Stimulated activated CD4-positive, alpha-beta T cell treated with anti-CD3 and anti-CD28 coated beads, Interleukin-15, amount 100 ng/mL, for 1 hour (primary cell): ENCODE measurements at regions not wholly inside any gene's neighbourhood (a gene's known extent, or its start where the extent isn't known, plus 50 kb on each side); places are given as distances from the start of the nearest gene placed in this dataset.
"Not testable (repeated sequence)": the region's sequence is repeated elsewhere in the genome, so short reads cannot be mapped to it uniquely, and the experiment has no call there.

Source experiments
- DNase-seq, 2 donors: peaks; one replicate each; pipeline ENCODE4 v3.0.0-alpha.2; 2020; ENCODE audit warnings: low read depth in 1 of 2, low spot score in 1 of 2

DNA sequence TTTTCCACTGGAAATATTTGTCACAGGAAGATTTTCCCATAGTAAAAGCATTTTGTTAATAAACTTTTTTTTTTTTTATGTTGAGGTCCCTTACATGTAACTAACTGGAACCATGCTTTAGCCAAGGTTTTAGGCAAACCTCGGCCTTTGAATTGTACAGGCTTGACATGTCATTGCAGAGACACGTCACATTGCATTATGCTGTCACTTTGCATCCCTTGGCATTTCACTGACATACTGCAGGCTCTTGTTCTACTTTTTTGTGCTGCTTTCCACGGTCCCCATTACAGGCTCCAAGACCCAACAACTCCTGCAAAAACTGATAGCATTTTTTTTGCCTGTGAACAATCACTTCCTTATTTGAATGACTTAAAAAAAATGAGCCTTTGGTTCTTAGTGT lies 724.3 kb downstream of the TTLL7 start:
- DNase-seq, result not testable (repeated sequence)

DNA sequence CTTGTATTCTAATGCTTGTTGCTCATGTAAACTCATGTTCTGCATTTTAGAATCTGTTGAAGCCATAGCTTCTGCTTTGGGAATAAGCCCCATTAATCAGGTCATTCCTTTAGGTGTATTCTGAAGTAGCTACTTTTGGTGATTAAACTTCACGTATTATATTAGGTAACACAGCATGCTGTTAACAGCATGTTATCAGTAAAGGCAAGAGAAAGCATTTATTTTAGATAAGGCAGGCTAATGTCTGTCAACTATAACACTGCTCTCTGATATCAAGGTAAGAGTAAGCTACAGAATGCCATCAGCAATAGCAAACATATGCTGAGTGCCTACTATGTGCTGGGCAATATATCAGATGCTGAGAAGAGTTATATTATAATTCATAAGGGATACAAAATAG lies 726.4 kb downstream of the TTLL7 start:
- not testable (repeated sequence) for DNase-seq

DNA sequence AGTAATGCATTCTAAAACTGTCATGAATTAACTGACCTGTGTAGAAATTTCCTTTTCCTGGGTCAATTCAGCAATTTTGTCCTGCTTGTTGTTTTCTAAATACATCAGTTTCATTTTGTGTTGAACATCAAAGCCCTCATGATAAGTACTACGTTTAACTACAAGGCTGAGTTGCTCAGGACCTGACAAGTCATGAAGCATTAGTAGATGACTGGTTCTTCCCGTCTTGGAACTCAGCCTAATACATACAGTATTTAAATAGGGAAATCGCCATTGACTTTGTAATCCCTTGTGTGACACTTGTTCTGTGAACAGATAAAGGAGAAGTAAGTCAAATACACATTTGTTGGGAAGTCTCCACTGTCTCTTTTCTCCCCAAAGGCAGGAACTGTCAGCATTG lies 727.1 kb downstream of the TTLL7 start:
- not testable (repeated sequence) for DNase-seq

DNA sequence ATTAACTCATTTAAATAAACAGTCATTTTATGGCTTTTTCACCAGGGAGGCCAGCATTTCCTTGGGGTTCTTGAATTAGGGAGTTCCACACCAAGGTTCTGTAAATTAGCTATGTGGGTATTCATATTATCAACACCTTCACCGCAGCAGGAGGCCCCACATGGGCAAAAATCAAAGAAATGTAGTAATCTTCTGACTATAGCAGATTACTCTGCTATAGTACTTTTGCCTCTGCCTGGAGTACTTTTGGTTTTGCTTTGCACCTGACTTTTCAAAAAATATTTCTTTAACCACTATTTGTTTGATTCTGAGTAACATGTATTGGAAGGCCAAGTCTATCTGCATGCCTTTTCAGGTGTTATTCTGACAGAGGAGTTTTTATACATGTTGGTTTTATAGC lies 728.1 kb downstream of the TTLL7 start:
- not testable (repeated sequence) for DNase-seq

DNA sequence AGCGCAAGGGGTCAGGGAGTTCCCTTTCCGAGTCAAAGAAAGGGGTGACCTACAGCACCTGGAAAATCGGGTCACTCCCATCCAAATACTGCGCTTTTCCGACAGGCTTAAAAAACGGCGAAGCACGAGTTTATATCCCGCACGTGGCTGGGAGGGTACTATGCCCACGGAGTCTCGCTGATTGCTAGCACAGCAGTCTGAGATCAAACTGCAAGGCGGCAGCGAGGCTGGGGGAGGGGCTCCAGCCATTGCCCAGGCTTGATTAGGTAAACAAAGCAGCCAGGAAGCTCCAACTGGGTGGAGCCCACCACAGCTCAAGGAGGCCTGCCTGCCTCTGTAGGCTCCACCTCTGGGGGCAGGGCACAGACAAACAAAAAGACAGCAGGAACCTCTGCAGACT lies 735.1 kb downstream of the TTLL7 start:
- not testable (repeated sequence) for DNase-seq

DNA sequence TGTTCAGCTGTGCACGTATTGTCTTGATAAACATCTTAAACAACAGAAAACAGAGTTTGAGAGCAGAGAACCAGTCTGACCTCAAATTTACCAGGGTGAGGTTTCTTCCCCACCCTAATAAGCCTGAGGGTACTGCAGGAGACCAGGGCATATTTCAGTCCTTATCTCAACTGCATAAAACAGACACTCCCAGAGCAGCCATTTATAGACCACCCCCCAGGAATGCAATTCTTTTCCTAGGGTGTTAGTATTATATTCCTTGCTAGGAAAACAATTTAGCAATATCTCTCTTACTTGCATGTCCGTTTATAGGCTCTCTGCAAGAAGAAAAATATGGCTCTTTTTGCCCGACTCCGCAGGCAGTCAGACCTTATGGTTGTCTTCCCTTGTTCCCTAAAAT lies 747.2 kb downstream of the TTLL7 start:
- not testable (repeated sequence) for DNase-seq

DNA sequence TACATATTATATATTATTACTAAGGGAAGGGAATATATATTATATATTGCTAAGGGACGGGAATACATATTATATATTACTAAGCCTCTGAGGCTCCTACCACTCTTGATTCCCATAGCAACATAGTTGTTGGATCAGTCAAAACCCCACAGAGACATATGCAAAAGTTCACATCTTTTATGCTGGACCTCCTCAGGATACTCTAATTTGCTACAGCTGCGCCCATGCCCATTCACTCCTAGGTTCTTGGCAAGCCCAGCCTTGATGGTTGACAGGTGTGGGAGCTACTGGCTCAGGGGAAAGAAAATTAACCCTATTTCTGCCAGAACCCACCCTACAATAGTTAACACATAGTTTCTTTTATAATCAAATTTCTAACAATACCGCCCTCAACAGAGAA lies 752.2 kb downstream of the TTLL7 start:
- not testable (repeated sequence) for DNase-seq

DNA sequence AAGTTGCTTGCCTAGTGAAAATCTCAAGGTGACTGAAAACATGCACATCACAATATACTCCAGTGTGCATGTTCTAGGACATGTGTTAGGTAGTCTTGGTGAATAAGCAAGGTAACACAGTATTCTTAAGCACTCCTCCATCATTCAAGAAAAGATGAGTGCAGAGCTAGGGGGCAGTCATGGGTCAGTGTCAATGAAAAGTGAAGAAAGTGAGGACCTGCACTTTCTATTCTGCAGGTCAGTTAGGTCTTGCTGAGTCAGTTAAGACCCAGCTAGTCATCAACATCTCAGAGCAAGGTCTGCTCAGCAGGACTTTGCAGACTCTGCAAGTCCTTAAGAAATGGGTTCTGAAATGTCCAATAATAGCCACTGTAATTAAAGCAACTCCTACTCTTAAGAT lies 754.1 kb downstream of the TTLL7 start:
- DNase-seq, result not testable (repeated sequence)

DNA sequence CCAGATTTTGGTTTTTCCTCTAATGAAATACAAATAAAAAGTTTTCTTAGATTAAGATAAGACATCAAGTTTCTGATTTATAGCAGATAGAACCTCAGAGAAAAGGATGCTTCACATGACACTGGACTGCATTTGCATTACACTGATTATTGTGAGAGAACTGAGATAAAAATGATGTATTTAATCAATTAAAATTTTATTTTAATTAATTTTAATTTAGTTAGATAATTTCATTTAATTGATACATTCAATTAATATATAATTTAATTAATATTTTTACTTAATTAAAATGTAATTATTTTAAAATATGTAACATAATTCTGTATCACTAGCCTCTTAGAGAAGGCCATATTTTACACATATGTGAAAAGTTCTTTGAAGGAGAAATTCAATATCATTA lies 759.4 kb downstream of the TTLL7 start:
- DNase-seq, result not testable (repeated sequence)

DNA sequence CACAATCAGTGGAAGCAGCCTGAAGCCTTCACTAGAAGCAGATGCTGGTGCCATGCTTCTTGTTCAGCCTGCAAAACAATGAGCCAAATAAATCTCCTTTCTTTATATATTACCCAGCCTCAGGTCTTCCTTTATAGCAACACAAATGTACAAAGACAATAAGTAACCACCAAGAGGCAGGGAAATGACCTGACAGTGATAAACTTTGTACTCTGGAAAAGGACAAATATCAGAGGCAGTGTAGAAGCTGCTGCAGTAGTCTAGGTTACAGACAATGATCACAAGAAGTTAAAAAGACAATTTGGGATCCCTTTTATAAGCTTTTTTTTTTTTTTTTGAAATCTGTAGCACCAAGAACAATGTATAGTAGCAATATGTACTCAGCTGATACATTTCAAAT lies 760.3 kb downstream of the TTLL7 start:
- DNase-seq, result not testable (repeated sequence)

DNA sequence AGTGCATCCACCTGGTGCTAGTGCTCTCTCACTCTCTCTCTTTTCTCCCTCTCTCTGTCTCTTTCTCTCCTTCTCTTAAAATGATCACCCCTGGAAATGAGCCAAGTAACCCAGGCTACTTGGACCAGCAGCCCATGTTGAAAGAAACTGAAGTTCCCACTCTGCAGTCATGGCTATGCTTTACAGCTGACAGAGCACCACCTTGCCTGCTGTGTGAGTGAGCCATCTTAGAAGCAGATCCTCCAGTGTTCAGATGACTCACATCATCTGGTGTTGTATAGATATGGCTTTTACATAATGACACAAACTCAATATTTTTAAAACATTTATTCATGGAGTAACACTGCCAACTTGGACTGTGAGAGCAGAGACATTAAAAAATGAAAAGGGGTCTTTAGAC lies 779.1 kb downstream of the TTLL7 start:
- not testable (repeated sequence) for DNase-seq

DNA sequence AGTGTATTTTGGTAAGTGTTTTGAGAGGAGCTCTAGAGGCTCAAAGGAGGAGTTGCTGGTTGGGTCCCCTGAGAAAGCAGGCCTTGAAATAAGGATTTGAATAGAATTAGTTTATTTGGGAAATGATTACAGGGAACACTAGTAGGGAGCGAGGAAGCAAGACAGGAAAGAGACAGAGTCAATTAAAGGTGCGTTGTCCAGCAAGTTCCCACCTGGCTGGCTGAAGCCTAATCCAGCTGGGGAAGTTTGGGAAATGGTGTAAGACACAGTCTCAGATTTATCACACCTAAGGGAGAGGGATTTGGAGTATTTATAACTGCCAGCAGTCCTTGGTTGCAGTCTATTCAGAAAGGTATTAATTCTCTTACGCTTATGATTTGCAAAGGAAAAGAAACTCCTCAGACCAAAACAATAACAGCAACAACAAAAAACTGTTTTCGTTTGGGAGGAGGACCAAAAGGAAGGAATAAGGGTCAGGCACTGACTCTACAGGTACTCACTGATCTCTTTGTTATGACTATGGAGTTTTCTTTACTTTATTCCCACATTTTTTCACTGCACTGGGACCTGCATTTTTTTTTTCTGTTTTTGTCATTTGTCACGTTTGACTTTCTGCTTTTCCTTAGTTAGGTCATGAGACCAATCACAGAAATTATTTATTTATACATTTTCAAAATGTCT lies 780.8 kb downstream of the TTLL7 start:
- not testable (repeated sequence) for DNase-seq

DNA sequence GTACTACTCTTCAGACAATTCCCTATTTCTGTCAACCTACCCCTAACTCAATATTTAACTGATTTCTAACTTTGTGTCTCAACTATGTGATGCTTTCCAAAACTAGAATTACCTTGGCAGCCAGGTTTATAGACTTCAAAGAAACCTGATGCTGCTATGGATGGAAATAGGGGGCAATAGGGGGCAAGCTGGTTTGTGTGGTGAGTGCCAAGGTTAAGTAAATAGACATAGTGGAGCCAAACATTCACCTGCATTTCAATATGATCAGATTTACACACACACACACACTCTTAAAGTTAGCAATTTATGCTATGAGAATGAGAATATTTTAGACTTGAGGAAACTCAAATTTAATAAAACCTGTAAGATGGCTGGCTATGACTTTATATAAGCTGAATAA lies 784.6 kb downstream of the TTLL7 start:
- not testable (repeated sequence) for DNase-seq

DNA sequence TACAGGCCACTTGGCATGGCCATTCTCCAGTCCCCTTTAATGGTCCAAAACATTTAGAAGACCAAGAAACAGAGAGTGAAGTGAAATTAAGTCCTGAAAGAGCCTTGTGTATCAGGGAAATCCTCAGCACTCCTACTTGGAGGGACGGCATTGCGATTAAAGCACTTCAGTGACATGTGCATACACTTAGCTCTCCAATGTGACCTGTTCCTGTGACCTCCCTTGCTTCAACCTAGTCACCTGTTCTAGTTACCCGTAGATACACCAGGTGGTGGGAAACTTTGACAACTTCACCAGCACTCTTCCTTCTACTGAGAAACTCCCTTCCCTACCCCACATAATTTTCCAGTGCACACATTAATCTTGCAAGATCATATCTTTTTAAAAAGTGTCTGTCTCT lies 785.3 kb downstream of the TTLL7 start:
- DNase-seq, result not testable (repeated sequence)

DNA sequence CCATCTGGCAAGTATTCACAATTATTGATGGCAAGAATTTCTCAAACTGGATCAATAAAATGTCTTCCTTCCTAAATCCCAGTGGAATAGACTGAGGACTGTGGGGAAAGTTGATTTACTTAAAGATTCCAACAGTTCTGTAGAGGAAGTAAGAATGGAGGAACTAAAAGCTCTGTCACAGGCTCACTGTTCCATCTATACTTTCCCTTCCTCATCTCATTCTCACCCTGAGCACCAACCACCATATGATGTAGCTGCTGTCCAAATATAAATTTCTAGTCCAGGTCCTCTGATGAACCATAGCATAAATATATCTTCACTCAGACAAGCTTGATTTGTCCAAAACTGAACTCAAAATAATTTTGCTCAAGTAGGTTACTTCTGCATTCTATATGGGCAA lies 786.9 kb downstream of the TTLL7 start:
- DNase-seq, result not testable (repeated sequence)

DNA sequence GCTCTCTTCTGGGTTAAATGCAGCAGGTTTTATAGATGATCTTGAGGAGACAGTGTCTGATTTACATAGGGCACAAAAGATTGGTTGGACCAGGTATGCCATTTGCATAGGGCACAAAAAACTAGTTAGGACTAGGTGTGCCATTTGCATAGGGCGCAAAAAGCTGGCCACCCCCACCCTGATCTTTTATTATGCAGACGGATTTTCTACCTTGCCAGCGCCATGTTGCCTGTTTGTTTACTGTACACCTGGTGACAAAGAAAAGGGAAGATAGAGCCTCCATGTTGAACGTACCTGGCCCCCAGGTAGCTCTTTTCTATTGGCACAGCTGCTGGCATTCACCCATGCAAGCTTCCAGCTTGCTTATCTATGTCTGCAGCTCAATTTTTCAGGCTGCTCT lies 790.4 kb downstream of the TTLL7 start:
- not testable (repeated sequence) for DNase-seq

DNA sequence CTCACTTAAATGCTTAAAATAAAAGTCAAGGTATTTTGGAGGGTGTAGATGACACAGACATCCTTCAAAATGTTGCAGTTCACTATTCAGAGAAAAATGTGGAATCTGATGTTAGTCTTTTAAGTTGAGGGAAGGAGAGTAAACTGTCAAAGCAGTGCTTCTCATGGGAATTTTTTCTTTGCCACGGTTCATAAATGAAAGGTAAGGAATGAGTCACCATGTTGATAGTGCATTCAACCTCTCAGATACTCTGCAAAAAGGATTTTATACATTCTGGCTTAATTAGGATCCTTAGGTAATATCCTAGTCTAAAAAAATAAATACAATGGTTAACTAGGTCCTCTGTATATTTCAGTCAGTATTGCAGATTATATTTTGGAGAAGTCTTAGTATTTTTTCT lies 804.3 kb downstream of the TTLL7 start:
- not testable (repeated sequence) for DNase-seq

DNA sequence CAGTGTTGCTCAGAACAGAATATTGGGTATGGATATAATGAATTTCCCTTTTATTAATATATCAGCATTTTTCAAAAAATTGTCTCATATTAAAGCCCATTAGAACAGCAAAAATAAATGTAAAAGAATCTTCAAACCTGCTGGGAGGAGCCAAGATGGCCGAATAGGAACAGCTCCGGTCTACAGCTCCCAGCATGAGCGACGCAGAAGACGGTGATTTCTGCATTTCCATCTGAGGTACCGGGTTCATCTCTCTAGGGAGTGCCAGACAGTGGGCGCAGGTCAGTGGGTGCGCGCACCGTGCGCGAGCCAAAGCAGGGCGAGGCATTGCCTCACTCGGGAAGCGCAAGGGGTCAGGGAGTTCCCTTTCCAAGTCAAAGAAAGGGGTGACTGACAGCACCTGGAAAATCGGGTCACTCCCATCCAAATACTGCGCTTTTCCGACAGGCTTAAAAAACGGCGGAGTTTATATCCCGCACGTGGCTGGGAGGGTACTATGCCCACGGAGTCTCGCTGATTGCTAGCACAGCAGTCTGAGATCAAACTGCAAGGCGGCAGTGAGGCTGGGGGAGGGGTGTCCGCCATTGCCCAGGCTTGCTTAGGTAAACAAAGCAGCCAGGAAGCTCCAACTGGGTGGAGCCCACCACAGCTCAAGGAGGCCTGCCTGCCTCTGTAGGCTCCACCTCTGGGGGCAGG lies 816.8 kb downstream of the TTLL7 start:
- DNase-seq, result not testable (repeated sequence)

DNA sequence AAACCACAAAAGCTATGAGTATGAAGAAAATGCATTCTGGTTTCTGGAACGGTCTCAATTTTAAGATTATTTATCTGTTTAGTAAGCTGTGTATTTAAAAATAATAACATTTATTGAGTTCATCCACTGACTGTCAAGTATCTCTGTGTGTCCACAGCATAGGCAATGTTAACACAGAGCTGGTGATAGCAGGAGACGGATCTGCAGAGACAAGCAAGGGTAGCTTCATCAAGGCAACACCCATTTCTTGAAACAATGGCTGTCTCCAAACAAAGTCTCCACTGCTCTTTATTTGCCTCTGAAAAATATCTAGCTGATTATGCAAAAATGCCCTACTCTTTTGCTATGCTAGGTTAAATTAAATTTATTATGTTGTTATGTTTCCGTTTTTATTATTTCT lies 818.3 kb downstream of the TTLL7 start:
- DNase-seq, result not testable (repeated sequence)

DNA sequence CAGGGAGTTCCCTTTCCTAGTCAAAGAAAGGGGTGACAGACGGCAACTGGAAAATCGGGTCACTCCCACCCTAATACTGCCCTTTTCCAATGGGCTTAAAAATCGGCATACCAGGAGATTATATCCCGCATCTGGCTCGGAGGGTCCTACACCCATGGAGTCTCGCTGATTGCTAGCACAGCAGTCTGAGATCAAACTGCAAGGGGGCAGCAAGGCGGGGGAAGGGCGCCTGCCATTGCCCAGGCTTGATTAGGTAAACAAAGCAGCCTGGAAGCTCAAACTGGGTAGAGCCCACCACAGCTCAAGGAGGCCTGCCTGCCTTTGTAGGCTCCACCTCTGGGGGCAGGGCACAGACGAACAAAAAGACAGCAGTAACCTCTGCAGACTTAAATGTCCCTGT lies 831.3 kb downstream of the TTLL7 start:
- DNase-seq, result not testable (repeated sequence)

DNA sequence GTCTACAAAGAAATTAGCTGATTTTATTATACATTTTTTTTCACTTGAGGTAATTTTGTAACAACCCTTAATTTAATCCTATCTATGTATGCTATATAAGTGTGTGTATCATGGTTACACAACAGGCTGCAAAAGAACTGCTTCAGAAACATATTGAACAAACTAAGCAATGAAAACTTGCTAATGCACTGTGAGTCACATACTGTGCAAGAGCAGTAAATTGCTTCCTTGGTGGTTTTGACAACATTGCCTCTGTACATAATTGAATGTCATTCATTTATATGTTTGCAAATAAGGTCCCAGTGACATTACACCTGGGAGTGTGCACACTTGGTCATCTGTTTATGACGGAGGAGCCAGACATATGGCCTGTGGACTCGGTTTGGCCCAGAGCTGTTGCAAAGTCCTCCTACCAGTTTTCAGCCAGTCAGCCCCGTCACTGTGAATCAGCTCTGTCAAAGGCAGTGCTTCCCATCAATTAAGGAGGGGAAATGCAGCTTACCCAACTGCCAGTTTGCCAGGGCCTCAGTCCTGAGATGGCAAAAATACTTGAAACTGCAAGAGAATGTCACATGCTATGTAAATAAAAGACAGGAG lies 835.0 kb downstream of the TTLL7 start:
- not testable (repeated sequence) for DNase-seq

DNA sequence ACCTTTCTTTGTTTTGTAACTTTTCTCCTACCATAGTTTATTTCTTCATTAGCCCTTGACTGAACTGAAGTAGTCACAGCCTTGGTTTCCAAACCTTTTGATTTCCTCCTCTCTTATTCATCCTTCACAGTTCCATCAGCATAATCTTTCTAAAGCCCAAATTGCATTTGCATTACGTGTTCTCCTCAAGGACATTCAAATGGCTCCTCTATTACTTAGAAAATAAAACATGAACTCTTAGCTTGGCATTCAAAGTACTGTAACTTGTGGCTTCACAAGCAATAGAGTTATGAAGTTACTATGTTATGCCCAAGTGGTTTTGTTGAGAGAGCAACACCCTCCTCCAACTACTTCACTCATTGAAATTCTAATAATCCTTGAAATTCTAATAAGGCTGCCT lies 840.0 kb downstream of the TTLL7 start:
- DNase-seq, result not testable (repeated sequence)
